ENCODE measurements at regions not wholly inside any gene's neighbourhood (a gene's known extent, or its start where the extent isn't known, plus 50 kb on each side); places are given as distances from the start of the nearest gene placed in this dataset.

DNA sequence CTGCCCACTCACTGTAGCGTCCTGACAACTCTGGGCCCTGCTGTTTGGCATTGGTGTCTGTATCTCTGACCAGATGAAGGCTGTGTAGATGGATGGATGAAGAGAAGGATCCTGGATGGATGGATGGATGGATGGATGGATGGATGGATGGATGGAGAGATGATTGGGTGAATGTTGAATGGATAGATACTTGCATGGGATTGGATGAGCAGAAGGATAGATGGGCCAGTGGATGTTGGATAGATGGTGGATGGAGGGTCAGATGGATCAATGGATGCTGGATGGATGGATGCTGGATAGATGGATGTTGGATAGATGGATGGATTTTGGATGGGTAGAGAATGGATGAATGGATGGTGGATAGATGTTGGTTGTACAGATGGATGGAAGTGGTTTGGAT, 179.6 kb upstream of the GSE1 start:
- no peaks in the 10 kb centered on the region for H3K27me3 ChIP-seq
- H3K4me3 ChIP-seq, result no peak overlapping the region
- WGBS (ENCODE audit: low lambda C conversion rate, missing lambda C conversion rate), result 81% methylated on average over 1 of the region's 1 CpG
- no peak overlapping the region for H2AFZ ChIP-seq
- H3K9me2 ChIP-seq (replicated peaks; ENCODE audit: insufficient read depth), result no peaks in the 10 kb centered on the region
- H3K4me1 ChIP-seq (ENCODE audit: insufficient read depth), result peaks cover 24% of the 10 kb centered on the region
- H3K36me3 ChIP-seq (replicated peaks; ENCODE audit: insufficient read depth, low read depth), result no peaks in the 10 kb centered on the region
- H4K20me1 ChIP-seq (ENCODE audit: insufficient read depth, poor library complexity, severe bottlenecking), result no peaks in the 10 kb centered on the region
- no peak overlapping the region for H3K4me2 ChIP-seq
- H3K27ac ChIP-seq, result no peak overlapping the region
- TF ChIP-seq EZH2phosphoT487 (IDR thresholded peaks at IDR 0.05; ENCODE audit: low read depth, severe bottlenecking, unreplicated experiment) (no peak), EZH2 (IDR thresholded peaks at IDR 0.05; ENCODE audit: borderline replicate concordance) (no peak)
- TF ChIP-seq, protein P1, sequence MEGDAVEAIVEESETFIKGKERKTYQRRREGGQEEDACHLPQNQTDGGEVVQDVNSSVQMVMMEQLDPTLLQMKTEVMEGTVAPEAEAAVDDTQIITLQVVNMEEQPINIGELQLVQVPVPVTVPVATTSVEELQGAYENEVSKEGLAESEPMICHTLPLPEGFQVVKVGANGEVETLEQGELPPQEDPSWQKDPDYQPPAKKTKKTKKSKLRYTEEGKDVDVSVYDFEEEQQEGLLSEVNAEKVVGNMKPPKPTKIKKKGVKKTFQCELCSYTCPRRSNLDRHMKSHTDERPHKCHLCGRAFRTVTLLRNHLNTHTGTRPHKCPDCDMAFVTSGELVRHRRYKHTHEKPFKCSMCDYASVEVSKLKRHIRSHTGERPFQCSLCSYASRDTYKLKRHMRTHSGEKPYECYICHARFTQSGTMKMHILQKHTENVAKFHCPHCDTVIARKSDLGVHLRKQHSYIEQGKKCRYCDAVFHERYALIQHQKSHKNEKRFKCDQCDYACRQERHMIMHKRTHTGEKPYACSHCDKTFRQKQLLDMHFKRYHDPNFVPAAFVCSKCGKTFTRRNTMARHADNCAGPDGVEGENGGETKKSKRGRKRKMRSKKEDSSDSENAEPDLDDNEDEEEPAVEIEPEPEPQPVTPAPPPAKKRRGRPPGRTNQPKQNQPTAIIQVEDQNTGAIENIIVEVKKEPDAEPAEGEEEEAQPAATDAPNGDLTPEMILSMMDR (IDR thresholded peaks at IDR 0.05; ENCODE audit: poor library complexity), result no peak
- no peak for DNase-seq (ENCODE audit: low spot score)
- no peaks in the 10 kb centered on the region for H3K9me3 ChIP-seq (ENCODE audit: low read depth)
- H3K79me2 ChIP-seq, result no peaks in the 10 kb centered on the region

DNA sequence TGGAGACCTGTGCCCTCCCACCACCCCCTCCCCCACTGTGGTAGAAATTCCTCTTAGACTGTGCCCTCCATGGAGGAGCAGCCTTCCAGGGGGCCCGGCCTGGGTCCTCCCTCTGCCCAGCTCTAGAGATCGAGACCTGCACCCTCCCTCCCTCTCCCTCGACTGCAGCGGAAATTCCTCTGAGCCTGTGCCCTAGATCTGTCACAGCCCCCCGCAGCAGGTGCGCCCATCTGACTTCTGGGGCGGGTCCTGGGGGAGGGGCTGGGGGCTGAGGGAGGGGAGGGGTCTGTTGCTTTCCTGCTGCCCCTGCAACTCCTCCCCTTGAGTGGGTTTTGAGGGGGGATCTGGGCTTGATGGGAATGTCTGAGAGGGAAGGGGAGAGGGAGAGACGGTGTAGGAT, 177.8 kb upstream of the GSE1 start:
- no peaks in the 10 kb centered on the region for H4K20me1 ChIP-seq (ENCODE audit: insufficient read depth, poor library complexity, severe bottlenecking)
- peaks cover 29% of the 10 kb centered on the region for H3K4me1 ChIP-seq (ENCODE audit: insufficient read depth)
- H3K9me3 ChIP-seq (ENCODE audit: low read depth), result no peaks in the 10 kb centered on the region
- no peaks in the 10 kb centered on the region for H3K36me3 ChIP-seq (replicated peaks; ENCODE audit: insufficient read depth, low read depth)
- H2AFZ ChIP-seq, result no peak overlapping the region
- H3K4me3 ChIP-seq, result no peak overlapping the region
- H3K27ac ChIP-seq, result no peak overlapping the region
- H3K27me3 ChIP-seq, result no peaks in the 10 kb centered on the region
- no peaks in the 10 kb centered on the region for H3K79me2 ChIP-seq
- H3K4me2 ChIP-seq, result no peak overlapping the region
- no peak for DNase-seq (ENCODE audit: low spot score)
- WGBS (ENCODE audit: low lambda C conversion rate, missing lambda C conversion rate), result 79% methylated on average over 7 of the region's 8 CpGs
- TF ChIP-seq EZH2phosphoT487 (IDR thresholded peaks at IDR 0.05; ENCODE audit: low read depth, severe bottlenecking, unreplicated experiment) (no peak), EZH2 (IDR thresholded peaks at IDR 0.05; ENCODE audit: borderline replicate concordance) (no peak)
- TF ChIP-seq, protein P1 (IDR thresholded peaks at IDR 0.05; ENCODE audit: poor library complexity), result no peak
- H3K9me2 ChIP-seq (replicated peaks; ENCODE audit: insufficient read depth), result no peaks in the 10 kb centered on the region

DNA sequence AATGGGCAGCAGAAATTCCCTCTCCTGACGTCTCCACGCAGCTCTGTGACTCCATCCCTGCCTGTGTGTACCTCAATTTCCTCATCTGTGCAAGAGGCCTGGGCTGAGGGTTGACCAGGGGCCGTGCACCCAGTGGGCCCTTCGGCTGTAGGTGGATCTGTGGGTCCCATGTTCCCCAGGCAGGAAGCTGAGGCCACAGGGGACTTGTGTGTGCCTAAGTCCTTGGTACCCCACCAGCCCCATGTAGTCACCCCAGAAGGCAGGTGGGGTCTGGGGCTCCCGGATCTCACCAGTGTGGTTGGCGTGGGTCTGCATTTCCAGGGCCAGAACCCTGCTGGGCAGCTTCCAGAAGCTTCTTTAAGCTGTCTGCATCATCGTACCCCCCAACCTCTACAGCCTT, 177.4 kb upstream of the GSE1 start:
- no peaks in the 10 kb centered on the region for H3K9me2 ChIP-seq (replicated peaks; ENCODE audit: insufficient read depth)
- H4K20me1 ChIP-seq (ENCODE audit: insufficient read depth, poor library complexity, severe bottlenecking), result no peaks in the 10 kb centered on the region
- H3K27me3 ChIP-seq, result no peaks in the 10 kb centered on the region
- no peak overlapping the region for H3K4me3 ChIP-seq
- no peak overlapping the region for H2AFZ ChIP-seq
- peak overlapping the region; percentile 83 for H3K27ac ChIP-seq
- H3K36me3 ChIP-seq (replicated peaks; ENCODE audit: insufficient read depth, low read depth), result no peaks in the 10 kb centered on the region
- DNase-seq (ENCODE audit: low spot score), result no peak
- no peaks in the 10 kb centered on the region for H3K79me2 ChIP-seq
- no peak overlapping the region for H3K4me2 ChIP-seq
- WGBS (ENCODE audit: low lambda C conversion rate, missing lambda C conversion rate), result 89% methylated on average over 7 of the region's 7 CpGs
- peaks cover 29% of the 10 kb centered on the region for H3K4me1 ChIP-seq (ENCODE audit: insufficient read depth)
- H3K9me3 ChIP-seq (ENCODE audit: low read depth), result no peaks in the 10 kb centered on the region
- no peak for TF ChIP-seq EZH2 (IDR thresholded peaks at IDR 0.05; ENCODE audit: borderline replicate concordance)
- no peak for TF ChIP-seq EZH2phosphoT487 (IDR thresholded peaks at IDR 0.05; ENCODE audit: low read depth, severe bottlenecking, unreplicated experiment)
- TF ChIP-seq, protein P1 (IDR thresholded peaks at IDR 0.05; ENCODE audit: poor library complexity), result no peak

DNA sequence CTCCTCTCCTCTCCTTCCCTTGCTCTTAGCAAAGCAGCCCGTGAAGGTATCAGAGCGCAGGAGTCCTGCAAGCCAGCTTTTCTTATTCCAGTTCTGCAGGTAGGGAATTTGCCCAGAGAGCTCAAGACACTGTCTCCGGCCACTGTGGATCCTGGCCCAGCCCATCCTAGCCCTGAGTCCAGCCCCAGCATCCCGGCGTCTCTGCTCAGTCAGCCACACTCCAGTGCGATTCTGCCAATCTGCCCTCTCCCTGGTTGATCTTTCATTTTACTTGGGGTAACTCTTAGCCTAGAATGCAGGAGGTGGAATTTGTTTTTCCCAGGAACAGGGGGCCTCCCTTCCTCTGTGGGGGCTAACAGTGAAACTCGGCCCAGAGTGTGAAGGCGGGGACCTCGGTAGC, 176.9 kb upstream of the GSE1 start:
- Histone ChIP-seq H3K4me1 (ENCODE audit: insufficient read depth) (peaks cover 29% of the 10 kb centered on the region), H3K27ac (peak overlapping the region; percentile 83), H3K36me3 (replicated peaks; ENCODE audit: insufficient read depth, low read depth) (no peaks in the 10 kb centered on the region), H3K9me3 (ENCODE audit: low read depth) (no peaks in the 10 kb centered on the region), H4K20me1 (ENCODE audit: insufficient read depth, poor library complexity, severe bottlenecking) (no peaks in the 10 kb centered on the region), H3K79me2 (no peaks in the 10 kb centered on the region), H3K27me3 (no peaks in the 10 kb centered on the region), H3K9me2 (replicated peaks; ENCODE audit: insufficient read depth) (no peaks in the 10 kb centered on the region), H2AFZ (no peak overlapping the region), H3K4me3 (no peak overlapping the region), H3K4me2 (peak overlapping the region; percentile 64)
- TF ChIP-seq, protein P1 (IDR thresholded peaks at IDR 0.05; ENCODE audit: poor library complexity), result no peak
- TF ChIP-seq EZH2 (IDR thresholded peaks at IDR 0.05; ENCODE audit: borderline replicate concordance), result no peak
- 78% methylated on average over 9 of the region's 9 CpGs for WGBS (ENCODE audit: low lambda C conversion rate, missing lambda C conversion rate)
- no peak for DNase-seq (ENCODE audit: low spot score)

Measured in hepatocyte (in vitro differentiated cells).